NCI-H345 treated with DMSO at 0.1 percent for 48 hours (cell line): ENCODE measurements at regions not wholly inside any gene's neighbourhood (a gene's known extent, or its start where the extent isn't known, plus 50 kb on each side); places are given as distances from the start of the nearest gene placed in this dataset.

Experiments used
- DNase-seq: peaks from one replicate; lab custom pipeline; 2025; ENCODE audit not compliant: unreplicated experiment; lab: John Stamatoyannopoulos, UW

- no peak for DNase-seq
Measured at GRCh38 chr14:65222440-65222858, 120.1 kb upstream of the MAX start.

GRCh38 chr14:65223636-65224035 is 121.3 kb upstream of the MAX start:
- DNase-seq: no peak

- DNase-seq: peak; percentile 68
Measured at GRCh38 chr14:65224799-65225198, 122.5 kb upstream of the MAX start.

DNA sequence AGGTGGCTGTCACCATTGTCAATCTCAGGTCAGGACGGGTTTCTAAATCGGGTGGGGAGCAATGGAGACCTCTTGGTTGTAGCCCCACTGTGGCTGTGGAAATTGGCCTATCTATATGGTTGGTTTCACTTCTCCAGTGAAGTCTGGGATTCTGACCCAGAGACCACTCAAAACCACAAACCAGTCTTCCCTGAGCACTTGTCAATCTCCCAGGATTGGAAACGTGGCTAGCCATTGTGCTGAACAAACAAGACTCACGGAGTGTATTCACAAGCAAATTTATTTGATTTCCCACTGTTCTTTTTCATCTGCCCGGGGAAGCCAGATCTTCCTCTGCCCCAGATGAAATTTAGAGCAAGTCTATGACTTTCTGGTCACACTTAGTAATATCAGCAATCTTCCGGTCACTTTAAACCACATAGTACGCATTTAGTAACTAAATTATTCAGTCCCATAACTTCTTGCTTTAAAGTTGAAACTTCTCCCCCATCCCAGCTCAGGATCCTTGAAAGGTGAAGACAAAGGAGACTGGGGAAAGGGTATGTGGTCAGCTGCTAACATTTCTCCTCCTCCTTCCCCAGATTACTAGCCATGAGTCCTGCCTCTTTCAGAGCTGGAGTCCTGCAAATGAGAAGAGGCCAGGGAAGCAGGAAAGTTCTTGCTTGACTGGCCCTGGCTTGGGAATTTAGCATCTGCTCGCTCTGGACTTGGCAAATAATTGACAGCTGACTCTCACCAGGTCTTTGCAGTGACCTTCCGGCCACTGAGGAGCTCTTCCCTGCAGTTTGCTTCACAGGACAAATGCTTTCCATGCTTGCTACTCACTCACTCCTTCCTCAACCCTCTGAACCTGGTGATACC is 123.2 kb upstream of the MAX start:
- DNase-seq: peak; percentile 69

- DNase-seq: no peak
Measured at GRCh38 chr14:65226824-65227604, 124.7 kb upstream of the MAX start.

DNA sequence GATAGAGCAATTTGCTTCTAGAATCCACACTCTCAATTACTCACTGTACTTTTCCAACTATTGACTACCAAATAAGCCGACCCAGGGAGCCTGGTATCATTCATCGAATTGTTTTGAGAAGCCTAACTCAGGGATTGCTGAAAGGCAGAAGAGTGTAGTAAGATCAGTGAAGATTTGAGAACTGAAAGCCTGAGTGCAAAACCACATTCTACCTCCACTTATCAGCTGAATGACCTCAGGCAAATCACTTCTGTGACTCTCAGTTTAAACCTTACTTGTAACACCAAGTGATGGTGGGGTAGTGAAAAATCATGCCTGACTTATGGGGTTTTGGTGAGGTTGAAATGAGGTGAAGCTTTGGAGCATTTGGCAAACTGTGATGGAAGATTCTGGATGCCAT is 126.1 kb upstream of the MAX start:
- DNase-seq: no peak

DNA sequence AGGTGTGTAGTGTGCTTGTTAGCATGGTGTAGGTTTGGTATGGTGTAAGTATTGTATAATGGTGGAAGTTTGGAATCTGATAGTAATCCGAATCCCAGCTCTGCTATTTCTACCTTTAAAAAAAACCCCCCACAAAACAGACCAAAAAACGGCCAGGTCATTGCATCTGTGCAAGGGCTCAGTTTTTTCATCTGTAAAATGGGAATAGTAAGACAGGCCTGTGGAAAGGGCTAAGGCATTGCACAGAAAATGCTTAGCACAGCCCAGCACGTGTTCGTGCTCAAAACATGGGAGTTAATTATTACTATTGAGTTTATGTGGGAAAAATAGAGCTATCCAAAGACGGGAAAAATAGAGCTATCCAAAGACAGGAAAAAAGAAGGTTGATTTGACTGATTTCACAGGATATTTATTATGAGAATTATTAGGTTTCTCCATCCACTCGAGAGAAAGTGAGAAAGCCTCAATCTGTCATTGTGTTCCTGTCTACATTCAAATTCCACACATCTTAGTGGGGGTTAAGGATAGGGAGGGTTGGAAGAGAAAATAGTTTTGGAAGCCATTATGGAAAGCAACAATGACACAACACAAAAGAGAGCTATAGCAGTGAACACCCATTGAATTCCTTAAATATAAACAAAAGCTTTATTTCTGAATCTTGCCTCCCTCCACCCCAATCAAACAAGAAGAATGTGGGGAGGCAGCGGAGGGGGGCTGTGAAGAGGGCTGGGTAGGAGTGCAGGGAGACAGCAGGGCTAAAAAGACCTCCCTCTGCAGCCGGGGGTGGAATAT is 126.8 kb upstream of the MAX start:
- DNase-seq: no peak

GRCh38 chr14:65229748-65230728 is 127.7 kb upstream of the MAX start:
- peak; percentile 93 for DNase-seq

GRCh38 chr14:65231286-65231980 is 129.1 kb upstream of the MAX start:
- no peak for DNase-seq

- DNase-seq: no peak
Measured at GRCh38 chr14:65234752-65235361, 132.5 kb upstream of the MAX start.

- DNase-seq: no peak
Measured at GRCh38 chr14:65237023-65237814, 134.9 kb upstream of the MAX start.

GRCh38 chr14:65237941-65238340 is 135.6 kb upstream of the MAX start:
- no peak for DNase-seq

GRCh38 chr14:65238456-65238855 is 136.1 kb upstream of the MAX start:
- no peak for DNase-seq

- DNase-seq: no peak
Measured at GRCh38 chr14:65239143-65239937, 137.0 kb upstream of the MAX start.

GRCh38 chr14:65239938-65240296 is 137.6 kb upstream of the MAX start:
- no peak for DNase-seq

DNA sequence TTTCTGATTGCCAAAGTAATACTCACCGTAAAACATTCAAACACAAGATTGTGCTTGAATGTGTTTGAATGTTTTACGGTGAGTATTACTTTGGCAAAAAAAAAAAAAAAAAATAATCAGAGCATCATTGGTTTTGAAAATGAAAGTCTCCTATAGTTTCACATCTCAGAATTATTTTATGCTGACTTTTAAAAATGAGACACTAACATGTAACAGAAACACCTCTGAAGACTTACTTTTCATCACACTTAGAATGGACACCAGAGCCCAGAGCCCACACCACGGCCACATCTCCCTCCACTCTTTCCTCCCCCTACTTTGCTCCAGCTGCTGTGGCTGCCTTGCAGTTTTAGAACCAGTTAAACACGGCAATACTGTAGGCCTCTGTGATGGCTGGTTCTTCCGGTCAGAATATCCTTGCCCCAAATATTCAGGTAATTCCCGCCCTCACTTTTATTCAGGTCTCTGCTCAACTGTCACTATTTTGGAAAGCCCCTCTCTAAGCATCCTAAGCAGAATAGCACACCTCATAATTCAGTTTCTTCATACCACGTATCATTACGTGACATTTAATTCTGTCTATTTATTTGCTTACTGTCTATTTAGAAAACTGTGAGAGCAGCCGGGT is 138.9 kb upstream of the MAX start:
- no peak for DNase-seq

GRCh38 chr14:65242732-65243134 is 140.4 kb upstream of the MAX start:
- no peak for DNase-seq
